Heart left ventricle (tissue), 16 donors: ENCODE measurements at regions not wholly inside any gene's neighbourhood (a gene's known extent, or its start where the extent isn't known, plus 50 kb on each side); places are given as distances from the start of the nearest gene placed in this dataset.
A peak's percentile ranks its signal among the peaks of the same experiment; 100 is the strongest.

Experiments
- ATAC-seq, 4 donors: fragments of 200-7000 bp; cut with Tn5 transposase; one replicate each; pipeline ENCODE4 v1.9.1; 2020 to 2022; ENCODE audit warnings: moderate library complexity in 4 of 4, mild to moderate bottlenecking in 3 of 4, moderate number of reproducible peaks in 1 of 4
- DNase-seq, 5 donors: peaks; one replicate each; pipeline ENCODE4 v3.0.0-alpha.2; 2020
- H3K27ac ChIP-seq, 12 donors: fragments of 200-600 bp; sonication (generic) in 4 of 12; one replicate each; pipeline versions ENCODE4 v1.5.0 to v1.8.0; 2016 to 2022; ENCODE audit warnings: mild to moderate bottlenecking in 2 of 12
- H3K27me3 ChIP-seq, 9 donors: fragments of 200-600 bp; sonication (generic) in 2 of 9; one replicate each; pipeline versions ENCODE4 v1.5.1 to v1.8.0; 2016 to 2022; ENCODE audit warnings: mild to moderate bottlenecking in 3 of 9
- H3K36me3 ChIP-seq, 9 donors: fragments of 200-600 bp; sonication (generic) in 2 of 9; one replicate each; pipeline versions ENCODE4 v1.5.0 to v1.8.0; 2018 to 2022; ENCODE audit warnings: mild to moderate bottlenecking in 2 of 9
- H3K4me1 ChIP-seq, 12 donors: fragments of 200-600 bp; sonication (generic) in 4 of 12; one replicate each; pipeline versions ENCODE4 v1.5.0 to v1.8.0; 2016 to 2022; ENCODE audit warnings: mild to moderate bottlenecking in 3 of 12
- H3K4me3 ChIP-seq, 12 donors: fragments of 200-600 bp; sonication (generic) in 4 of 12; one replicate each; pipeline versions ENCODE4 v1.5.0 to v1.8.0; 2017 to 2022; ENCODE audit warnings: mild to moderate bottlenecking in 9 of 12, moderate library complexity in 4 of 12
- H3K9me3 ChIP-seq, 12 donors: fragments of 200-600 bp; sonication (generic) in 4 of 12; one replicate each; pipeline versions ENCODE4 v1.5.0 to v1.8.0; 2016 to 2022; ENCODE audit warnings: mild to moderate bottlenecking in 1 of 12
- POLR2A ChIP-seq, 2 donors: fragments of 450-650 bp; IDR thresholded peaks; one replicate each; pipeline ENCODE4 v1.6.1; 2017; ENCODE audit warnings: antibody characterized with exemption in 2 of 2, mild to moderate bottlenecking in 2 of 2, moderate library complexity in 2 of 2
- WGBS, 4 donors: extraction: QIAGEN DNeasy Blood & Tissue Kit in 2 of 4; methylation state at CpG; one replicate each; pipeline versions ENCODE4 v1.1.5 to v1.1.7; 2013 to 2018; 5-methylcytosine and 5-hydroxymethylcytosine counted together
- intact Hi-C, 10 donors: fragments of 100-400 bp; cut with DNase I; formaldehyde crosslinking; loops; one replicate each; pipeline versions ENCODE4 v1.11.1 to v1.14.2; 2022
- TF ChIP-seq, protein P1 (sequence below), 12 donors: fragments of 200-600 bp; sonication (generic) in 4 of 12; IDR thresholded peaks; one replicate each; pipeline versions ENCODE4 v1.5.0 to v1.8.0; 2018 to 2022; ENCODE audit warnings: antibody characterized with exemption in 12 of 12, mild to moderate bottlenecking in 5 of 12
- donor health status: ischemic (EF 13 %, LVEDD 7.1; RV severe dilation, severe dysfunction).
- donor health status: healthy with polysubstance abuse.
- donor health status: DM: no; HTN: yes; CAD: no.
- donor health status: DM: no; HTN: no; CAD: no.
- donor health status: ischemic (EF 25% LVEDD 6.9; RV normal size, moderate dysfunction).
- donor health status: ischemic (EF 25% LVEDD 5.7; RV mildly dilated, moderate dysfunction).
- donor health status: healthy.
- donor health status: DM: yes; HTN: yes; CAD: no.
- donor health status: ischemic (EF 35%, LVEDD 5.7; RV mildly dilated, moderate dysfunction).
- donor health status: nonischemic (EF 11% LVEDD 7.7; RV severe dilation, severe dysfunction).
- donor health status: DM: yes; HTN: yes; CAD: no.
- donor health status: PGD.
- donor health status: ischemic (EF 29% LVEDD 5.4; RV normal size, mild dysfunction).
- donor health status: nonischemic (EF 23%, LVEDD 6.1; RV moderate dilation, normal function).

DNA sequence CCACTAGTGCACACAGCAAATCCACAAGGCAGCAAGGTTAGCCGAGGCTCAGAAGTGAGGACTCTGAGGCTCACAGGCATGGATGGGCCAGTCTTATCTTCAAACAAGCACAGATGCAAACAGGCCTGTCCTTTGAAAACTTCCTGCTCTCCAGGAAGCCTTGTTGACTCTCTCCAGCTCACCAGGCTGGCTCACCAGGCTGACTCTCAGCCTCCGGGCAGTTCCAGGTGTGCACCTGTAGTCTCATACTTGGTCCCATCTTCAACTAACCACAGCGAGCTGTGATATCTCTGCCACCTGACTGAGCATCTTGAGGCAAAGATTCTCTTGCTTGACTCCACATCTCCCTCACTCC lies 173.9 kb upstream of the ZMIZ1 start:
- no peak for TF ChIP-seq POLR2A (IDR thresholded peaks at IDR 0.05)
- TF ChIP-seq, protein P1, sequence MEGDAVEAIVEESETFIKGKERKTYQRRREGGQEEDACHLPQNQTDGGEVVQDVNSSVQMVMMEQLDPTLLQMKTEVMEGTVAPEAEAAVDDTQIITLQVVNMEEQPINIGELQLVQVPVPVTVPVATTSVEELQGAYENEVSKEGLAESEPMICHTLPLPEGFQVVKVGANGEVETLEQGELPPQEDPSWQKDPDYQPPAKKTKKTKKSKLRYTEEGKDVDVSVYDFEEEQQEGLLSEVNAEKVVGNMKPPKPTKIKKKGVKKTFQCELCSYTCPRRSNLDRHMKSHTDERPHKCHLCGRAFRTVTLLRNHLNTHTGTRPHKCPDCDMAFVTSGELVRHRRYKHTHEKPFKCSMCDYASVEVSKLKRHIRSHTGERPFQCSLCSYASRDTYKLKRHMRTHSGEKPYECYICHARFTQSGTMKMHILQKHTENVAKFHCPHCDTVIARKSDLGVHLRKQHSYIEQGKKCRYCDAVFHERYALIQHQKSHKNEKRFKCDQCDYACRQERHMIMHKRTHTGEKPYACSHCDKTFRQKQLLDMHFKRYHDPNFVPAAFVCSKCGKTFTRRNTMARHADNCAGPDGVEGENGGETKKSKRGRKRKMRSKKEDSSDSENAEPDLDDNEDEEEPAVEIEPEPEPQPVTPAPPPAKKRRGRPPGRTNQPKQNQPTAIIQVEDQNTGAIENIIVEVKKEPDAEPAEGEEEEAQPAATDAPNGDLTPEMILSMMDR (IDR thresholded peaks at IDR 0.05): no peak
- no peak for ATAC-seq
- no peaks in the 10 kb centered on the region for H3K9me3 ChIP-seq
- H3K4me1 ChIP-seq: peaks cover 0 to 4% (median 0%) of the 10 kb centered on the region in 12 donors
- DNase-seq: no peak
- no peak overlapping the region for H3K4me3 ChIP-seq
- H3K36me3 ChIP-seq: no peaks in the 10 kb centered on the region
- WGBS, 4 donors: 96 to 99% (median 97%) methylated on average over 3 of the region's 3 CpGs
- H3K27ac ChIP-seq: no peak overlapping the region
- no peaks in the 10 kb centered on the region for H3K27me3 ChIP-seq
- intact Hi-C loops: no loop called here

DNA sequence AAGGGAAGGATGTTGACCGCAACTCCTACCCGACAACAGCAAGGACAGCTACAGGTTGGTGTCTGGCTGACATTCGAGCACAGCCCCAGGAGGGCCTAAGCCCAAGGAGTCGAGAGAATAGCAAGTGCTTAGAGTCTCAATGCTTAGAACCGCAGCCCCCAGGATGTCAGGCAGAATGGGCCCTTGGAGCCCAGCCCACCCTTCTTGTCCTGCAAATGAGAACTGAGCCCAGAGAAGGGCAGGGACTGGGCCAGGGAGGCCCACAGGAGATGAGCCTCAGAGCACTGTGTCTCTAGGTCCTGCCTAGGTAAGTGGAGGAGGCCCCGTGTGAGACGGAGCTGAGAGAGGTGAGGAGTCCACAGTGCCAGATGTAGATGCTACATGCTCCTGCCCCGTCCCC lies 173.3 kb upstream of the ZMIZ1 start:
- TF ChIP-seq POLR2A (IDR thresholded peaks at IDR 0.05): no peak
- TF ChIP-seq, protein P1 (IDR thresholded peaks at IDR 0.05): no peak
- Histone ChIP-seq H3K27me3 (no peaks in the 10 kb centered on the region), H3K4me1 (peaks cover 0 to 8% (median 0%) of the 10 kb centered on the region in 12 donors), H3K9me3 (no peaks in the 10 kb centered on the region), H3K36me3 (no peaks in the 10 kb centered on the region), H3K27ac (no peak overlapping the region), H3K4me3 (no peak overlapping the region)
- 85 to 91% (median 89%) methylated on average over 8 of the region's 8 CpGs for WGBS, 4 donors
- ATAC-seq: no peak
- intact Hi-C loops: no loop called here
- DNase-seq: no peak

DNA sequence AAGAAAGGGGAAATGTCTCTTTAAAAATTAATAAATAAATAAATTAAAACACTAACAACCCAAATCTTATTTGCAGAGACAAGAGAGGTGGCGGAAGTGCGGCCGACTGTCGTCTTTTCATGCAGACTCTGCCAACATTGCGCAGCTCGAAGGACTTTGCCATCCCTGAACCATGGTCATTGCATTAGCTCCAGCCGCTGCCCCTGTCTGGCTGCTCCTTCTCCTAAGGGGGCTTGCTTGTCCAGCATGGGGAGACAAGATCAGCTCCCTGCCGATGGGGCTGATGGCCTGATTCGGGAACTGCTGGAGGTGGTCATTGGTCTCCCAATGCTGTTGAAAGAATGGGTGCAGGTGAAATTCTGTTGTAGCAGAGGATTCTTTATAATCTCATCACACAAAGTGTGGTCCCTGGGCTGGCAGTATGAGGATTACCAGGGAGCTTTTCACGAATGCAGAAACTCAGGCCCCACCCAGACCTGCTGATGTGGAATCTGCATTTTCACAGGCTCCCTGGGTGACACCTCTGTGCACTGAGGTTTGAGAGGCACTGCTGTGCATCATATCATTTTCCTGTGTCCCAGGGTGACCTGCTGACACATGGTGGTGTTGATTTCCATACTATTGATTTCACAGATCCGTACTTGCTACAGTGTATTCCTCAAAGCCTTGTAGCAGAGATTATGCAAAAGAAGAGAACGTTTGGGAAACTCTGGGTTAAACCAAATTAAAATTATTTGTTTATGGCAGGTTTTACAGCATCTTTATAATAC lies 172.4 kb upstream of the ZMIZ1 start:
- DNase-seq (no peak), ATAC-seq (no peak)
- Histone ChIP-seq H3K27ac (no peak overlapping the region), H3K36me3 (no peaks in the 10 kb centered on the region), H3K9me3 (no peaks in the 10 kb centered on the region), H3K4me1 (peaks cover 0 to 10% (median 0%) of the 10 kb centered on the region in 12 donors), H3K4me3 (peak overlapping the region in 1 of 12 donors; percentile 3), H3K27me3 (no peaks in the 10 kb centered on the region)
- WGBS, 4 donors: 78 to 83% (median 79%) methylated on average over 12 of the region's 12 CpGs
- intact Hi-C loops: no loop called here
- no peak for TF ChIP-seq POLR2A (IDR thresholded peaks at IDR 0.05)
- TF ChIP-seq, protein P1 (IDR thresholded peaks at IDR 0.05): no peak

DNA sequence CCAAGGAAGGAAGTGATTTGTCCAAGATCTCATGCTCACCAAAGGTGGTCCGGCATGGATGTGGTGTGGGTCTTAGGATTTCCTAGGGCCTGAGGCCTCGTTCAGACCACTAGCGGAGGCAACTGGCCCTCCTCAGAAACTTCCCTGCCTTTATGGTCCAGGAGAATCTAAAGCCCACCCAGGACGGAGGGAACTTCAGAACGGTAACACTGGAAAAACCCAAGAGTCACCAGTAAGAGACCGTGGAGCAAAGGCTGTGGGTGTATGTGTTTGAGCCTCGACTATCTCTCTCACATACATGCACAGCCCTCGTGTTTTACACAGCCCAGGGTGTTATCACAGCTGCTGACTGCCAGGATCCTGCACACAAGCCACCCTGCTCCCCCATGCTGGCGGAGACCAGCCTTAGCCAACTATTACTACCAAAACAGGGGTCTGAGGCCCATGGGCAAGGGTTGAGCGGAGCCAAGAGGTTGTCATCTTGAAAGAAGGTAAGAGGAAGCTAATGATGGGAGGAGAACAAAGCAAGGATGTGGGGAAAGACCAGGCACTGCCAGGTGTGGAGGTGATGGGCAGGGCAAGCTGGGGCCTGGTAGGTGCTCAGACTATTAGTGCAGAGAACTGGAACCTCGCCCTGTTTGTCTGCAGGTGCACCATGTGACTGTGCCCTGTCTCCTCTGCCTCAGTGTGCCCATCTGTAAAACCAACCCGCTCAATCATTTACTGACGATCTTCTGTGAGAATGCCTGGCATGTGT lies 170.2 kb upstream of the ZMIZ1 start:
- no peak for ATAC-seq
- Histone ChIP-seq H3K36me3 (no peaks in the 10 kb centered on the region), H3K4me1 (peaks cover 0 to 10% (median 0%) of the 10 kb centered on the region in 12 donors), H3K27ac (no peak overlapping the region), H3K27me3 (no peaks in the 10 kb centered on the region), H3K4me3 (no peak overlapping the region), H3K9me3 (no peaks in the 10 kb centered on the region)
- intact Hi-C loops: no loop called here
- no peak for DNase-seq
- no peak for TF ChIP-seq POLR2A (IDR thresholded peaks at IDR 0.05)
- TF ChIP-seq, protein P1 (IDR thresholded peaks at IDR 0.05): no peak
- 85 to 94% (median 92%) methylated on average over 12 to 13 of the region's 13 CpGs for WGBS, 4 donors
